Coronary artery (tissue), 2 donors: ENCODE measurements at regions not wholly inside any gene's neighbourhood (a gene's known extent, or its start where the extent isn't known, plus 50 kb on each side); places are given as distances from the start of the nearest gene placed in this dataset.
"Not testable (repeated sequence)": the region's sequence is repeated elsewhere in the genome, so short reads cannot be mapped to it uniquely, and the experiment has no call there.

Source experiments
- DNase-seq: peaks from one replicate; pipeline ENCODE4 v3.0.0-alpha.2; 2017; ENCODE audit warnings: low spot score
- H3K27ac ChIP-seq, 2 donors: fragments of 200-600 bp; sonication (generic); one replicate each; pipeline ENCODE4 v1.5.1; 2016 to 2019
- H3K4me3 ChIP-seq: fragments of 200-600 bp; sonication (generic); 2 replicates; pipeline ENCODE4 v1.5.1; 2016; ENCODE audit warnings: mild to moderate bottlenecking, moderate library complexity
- TF ChIP-seq, protein P1 (sequence below): fragments of 200-600 bp; sonication (generic); IDR thresholded peaks from one replicate; pipeline ENCODE4 v1.5.1; 2019; ENCODE audit warnings: antibody characterized with exemption

DNA sequence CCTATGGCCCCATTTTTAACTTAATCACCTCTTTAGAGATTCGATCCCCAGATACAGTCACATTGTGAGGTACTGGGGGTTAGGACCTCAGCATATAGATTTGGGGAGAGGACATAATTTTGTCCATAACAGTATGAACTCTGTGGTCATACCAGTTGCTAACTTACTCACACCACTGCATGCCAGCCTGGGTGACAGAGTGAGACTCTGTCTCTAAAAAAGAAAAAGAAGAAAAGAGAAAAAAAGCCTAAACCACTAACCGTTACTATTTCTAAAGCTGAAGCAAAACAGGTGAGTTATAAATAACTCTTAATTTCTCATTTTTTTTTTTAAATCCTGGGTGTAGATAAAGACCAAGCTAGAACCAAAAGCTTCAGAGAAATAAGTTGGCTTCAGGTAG is 155.1 kb upstream of the AUTS2 start:
- H3K4me3 ChIP-seq: no peak overlapping the region
- DNase-seq: no peak
- H3K27ac ChIP-seq: no peak overlapping the region
- TF ChIP-seq, protein P1, sequence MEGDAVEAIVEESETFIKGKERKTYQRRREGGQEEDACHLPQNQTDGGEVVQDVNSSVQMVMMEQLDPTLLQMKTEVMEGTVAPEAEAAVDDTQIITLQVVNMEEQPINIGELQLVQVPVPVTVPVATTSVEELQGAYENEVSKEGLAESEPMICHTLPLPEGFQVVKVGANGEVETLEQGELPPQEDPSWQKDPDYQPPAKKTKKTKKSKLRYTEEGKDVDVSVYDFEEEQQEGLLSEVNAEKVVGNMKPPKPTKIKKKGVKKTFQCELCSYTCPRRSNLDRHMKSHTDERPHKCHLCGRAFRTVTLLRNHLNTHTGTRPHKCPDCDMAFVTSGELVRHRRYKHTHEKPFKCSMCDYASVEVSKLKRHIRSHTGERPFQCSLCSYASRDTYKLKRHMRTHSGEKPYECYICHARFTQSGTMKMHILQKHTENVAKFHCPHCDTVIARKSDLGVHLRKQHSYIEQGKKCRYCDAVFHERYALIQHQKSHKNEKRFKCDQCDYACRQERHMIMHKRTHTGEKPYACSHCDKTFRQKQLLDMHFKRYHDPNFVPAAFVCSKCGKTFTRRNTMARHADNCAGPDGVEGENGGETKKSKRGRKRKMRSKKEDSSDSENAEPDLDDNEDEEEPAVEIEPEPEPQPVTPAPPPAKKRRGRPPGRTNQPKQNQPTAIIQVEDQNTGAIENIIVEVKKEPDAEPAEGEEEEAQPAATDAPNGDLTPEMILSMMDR: no peak

DNA sequence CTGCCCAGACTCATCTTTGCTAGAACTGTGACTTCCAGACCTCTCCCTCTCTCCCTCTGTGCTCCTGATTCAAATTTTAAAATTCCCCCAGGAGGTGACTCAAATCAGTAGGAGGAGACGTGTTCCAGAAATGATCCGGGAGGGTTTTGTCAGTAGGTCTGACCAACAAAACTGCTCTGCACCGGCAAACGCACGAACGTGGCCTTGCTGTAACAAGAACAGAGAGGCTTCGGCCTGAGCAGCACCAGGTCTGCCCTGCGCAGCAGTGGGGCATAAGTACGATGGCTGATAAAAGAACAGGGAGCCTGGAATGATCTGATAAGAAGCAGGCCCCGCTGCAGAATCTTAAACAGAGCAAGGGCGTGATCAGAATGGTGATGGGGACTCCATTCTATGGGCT is 152.7 kb upstream of the AUTS2 start:
- no peak for DNase-seq
- H3K4me3 ChIP-seq: no peak overlapping the region
- H3K27ac ChIP-seq: no peak overlapping the region
- TF ChIP-seq, protein P1: no peak

DNA sequence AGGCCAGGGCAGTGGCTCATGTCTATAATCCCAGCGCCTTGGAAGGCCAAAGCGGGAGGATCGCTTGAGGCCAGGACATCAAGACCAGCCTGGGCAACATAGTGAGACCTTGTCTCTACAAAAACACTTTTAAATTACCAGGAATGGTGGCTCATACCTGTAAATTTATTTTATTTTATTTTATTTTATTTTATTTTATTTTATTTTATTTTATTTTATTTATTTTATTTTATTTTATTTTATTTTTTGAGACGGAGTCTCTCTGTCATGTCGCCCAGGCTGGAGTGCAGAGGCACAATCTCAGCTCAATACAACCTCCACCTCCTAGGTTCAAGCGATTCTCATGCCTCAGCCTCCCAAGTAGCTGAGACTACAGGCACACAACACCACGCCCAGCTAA is 152.1 kb upstream of the AUTS2 start:
- H3K27ac ChIP-seq: not testable (repeated sequence)

DNA sequence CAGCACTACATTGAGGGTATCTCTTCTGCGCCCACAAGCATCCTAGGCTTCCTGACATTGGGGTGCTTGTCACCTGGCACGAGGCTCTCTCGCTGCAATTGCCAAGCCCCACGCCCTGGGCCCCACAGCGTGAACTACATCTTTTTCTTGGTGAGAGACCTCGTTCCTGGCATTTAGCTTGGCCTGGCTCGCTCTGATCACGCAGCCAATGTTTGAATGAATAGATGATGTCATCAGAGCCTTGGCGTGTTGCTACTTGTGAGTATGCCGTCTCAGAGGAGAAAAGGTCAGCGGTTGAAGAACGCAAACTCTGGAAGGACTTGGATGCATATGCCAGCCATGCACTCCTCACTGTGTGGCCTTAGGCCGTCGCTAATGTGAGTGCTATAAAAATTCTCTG is 150.2 kb upstream of the AUTS2 start:
- no peak for DNase-seq
- Histone ChIP-seq H3K27ac (no peak overlapping the region), H3K4me3 (no peak overlapping the region)
- TF ChIP-seq, protein P1: no peak

More for the DNA sequence above, 152.1 kb upstream of the AUTS2 start:
- not testable (repeated sequence) for DNase-seq, H3K4me3 ChIP-seq

DNA sequence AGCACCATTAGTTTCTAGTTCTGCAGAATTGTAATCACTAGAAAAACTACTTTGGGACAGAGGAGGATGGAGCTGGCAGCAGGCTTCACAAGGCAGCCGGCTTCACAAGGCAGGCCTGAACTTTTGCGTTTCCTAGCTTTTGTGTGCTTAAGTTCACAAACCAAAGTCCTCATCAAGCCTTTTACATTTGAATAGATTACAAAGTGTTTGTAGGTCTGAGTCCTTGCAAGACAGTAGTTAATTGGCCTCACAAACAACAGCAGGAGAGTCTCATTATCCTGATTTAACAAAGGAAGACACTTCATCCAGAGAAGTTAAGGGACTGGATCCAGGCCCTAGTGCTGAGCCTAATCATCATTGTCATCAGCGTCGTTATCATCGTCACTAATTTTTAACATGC is 147.8 kb upstream of the AUTS2 start:
- no peak for DNase-seq
- H3K27ac ChIP-seq: no peak overlapping the region
- TF ChIP-seq, protein P1: no peak
- no peak overlapping the region for H3K4me3 ChIP-seq

DNA sequence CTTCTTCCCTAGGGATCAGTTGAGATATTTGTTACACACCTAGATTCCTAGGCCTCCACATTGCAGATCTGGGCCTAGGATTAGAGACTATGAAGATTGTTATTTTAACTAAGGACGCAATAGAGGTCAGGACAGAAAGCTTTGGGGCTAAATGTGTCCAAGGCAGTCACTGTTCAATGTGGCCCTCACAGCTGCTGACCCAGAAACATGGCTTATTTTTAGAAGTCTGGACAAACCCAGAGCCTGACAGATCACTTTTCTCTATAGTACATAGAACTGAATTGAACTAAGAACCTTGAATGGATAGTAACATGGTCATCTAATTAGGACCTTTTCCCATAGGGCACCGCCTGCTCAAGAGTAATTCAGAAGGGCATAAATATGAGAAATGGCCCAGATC is 146.6 kb upstream of the AUTS2 start:
- Histone ChIP-seq H3K27ac (no peak overlapping the region), H3K4me3 (no peak overlapping the region)
- TF ChIP-seq, protein P1: no peak
- no peak for DNase-seq

DNA sequence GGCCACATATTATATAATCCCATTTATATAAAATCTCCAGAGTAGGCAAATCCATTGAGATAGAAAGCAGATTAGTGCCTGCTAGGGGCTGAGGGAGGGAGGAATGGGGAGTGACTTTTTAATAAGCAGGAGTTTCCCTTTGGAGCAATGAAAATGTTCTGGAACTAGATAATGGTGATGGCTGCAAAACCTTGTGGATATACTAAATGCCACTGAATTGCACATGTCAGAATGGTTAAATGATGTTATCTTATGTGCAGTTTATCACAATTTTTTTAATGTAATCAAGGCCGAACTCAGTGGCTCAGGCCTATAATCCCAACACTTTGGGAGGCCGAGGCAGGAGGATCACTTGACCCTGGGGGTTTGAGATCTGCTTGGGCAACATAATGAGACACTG is 145.5 kb upstream of the AUTS2 start:
- TF ChIP-seq, protein P1: no peak

More for the DNA sequence above, 145.5 kb upstream of the AUTS2 start:
- Histone ChIP-seq H3K27ac (no peak overlapping the region), H3K4me3 (no peak overlapping the region)
- no peak for DNase-seq
